ENCODE measurements at regions not wholly inside any gene's neighbourhood (a gene's known extent, or its start where the extent isn't known, plus 50 kb on each side); places are given as distances from the start of the nearest gene placed in this dataset.
"Not testable (repeated sequence)": the region's sequence is repeated elsewhere in the genome, so short reads cannot be mapped to it uniquely, and the experiment has no call there.

- DNase-seq = no peak
Observed at GRCh38 chr4:186481998-186482790, 73.2 kb downstream of the MTNR1A start.

- no peak for DNase-seq
Observed at GRCh38 chr4:186475202-186475601, 80.2 kb downstream of the MTNR1A start.

DNA sequence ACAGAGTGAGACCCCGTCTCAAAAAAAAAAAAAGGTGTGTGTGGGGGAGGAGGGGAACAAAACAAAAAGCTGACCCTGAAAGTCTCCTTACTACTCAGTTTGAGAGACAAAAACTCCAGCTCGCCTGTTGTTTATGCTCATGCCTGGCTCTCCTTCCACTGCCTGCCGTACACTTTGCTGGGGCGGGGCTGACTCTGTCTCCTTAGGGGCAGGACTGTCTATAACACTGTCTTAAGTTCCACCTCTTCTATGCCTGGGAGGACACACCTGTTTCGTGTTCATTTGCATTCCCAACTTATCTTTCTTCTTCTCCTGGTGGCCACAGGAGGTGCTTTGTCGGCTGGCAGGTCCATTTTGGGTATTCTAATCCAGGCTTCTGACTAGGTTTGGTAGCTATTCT, 81.4 kb downstream of the MTNR1A start:
- no peak for DNase-seq

- DNase-seq = peak; percentile 40
Observed at GRCh38 chr4:186472948-186473347, 82.4 kb downstream of the MTNR1A start.

DNA sequence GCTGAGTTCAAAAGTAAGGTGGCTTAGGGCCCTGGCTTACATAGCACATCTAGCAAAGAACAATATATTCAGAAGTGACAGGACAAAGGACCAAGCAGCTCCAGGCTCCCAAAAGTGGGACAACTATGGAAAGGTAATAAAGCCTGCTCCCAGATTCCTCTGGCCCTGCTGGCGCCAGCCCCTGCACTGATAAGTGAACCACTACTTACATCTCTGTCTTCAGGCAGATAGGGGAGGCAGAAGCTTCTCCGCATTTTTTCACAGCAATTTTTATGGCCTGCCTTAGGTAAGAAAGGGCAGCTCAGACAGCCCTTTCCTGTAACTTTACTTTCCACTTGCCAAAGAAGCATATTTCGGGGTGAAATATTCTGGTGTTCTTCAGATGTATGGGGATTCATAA, 83.9 kb downstream of the MTNR1A start:
- no peak for DNase-seq

- no peak for DNase-seq
Observed at GRCh38 chr4:186458050-186458449, 97.3 kb downstream of the MTNR1A start.

GRCh38 chr4:186451982-186452381, 103.4 kb downstream of the MTNR1A start:
- DNase-seq = no peak

DNA sequence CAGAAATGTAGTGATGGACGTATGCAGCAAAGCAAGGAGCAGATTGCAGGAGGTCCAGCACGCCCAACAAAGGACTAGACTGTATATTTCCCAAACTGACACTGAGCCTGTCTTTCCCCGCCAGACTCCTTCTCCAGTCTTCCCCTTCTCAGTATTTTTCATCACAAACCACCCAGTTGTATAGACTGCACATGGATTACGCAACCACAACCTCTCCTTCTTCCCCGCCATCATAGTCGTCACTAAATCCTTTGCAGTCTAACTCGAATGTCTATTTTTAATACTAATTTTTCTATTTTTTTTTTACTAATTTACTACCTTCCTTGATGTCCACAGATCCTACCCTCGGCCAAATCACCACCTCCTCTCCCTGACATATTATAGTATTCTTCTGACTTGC, 105.4 kb downstream of the MTNR1A start:
- DNase-seq = no peak

DNA sequence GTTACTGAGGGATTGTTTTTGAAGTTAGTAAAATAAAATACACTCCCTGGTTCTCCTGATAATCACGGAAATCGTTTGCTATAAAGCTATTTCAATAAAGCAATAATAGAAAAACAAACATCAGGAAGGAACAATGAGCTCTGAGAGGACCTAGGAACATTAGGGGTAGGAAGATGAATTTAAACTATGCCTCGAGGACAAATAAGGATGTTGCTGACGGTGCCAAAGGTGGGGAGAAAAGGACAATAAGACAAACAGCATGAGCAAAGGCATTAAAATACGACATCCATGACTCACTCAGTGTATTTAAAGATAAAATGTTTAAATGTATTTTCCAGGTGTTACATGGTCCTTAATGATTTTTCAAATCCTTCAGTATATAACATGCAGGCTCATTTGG, 110.3 kb downstream of the MTNR1A start:
- DNase-seq = no peak

GRCh38 chr4:186441502-186441901, 113.9 kb downstream of the MTNR1A start:
- no peak for DNase-seq

DNA sequence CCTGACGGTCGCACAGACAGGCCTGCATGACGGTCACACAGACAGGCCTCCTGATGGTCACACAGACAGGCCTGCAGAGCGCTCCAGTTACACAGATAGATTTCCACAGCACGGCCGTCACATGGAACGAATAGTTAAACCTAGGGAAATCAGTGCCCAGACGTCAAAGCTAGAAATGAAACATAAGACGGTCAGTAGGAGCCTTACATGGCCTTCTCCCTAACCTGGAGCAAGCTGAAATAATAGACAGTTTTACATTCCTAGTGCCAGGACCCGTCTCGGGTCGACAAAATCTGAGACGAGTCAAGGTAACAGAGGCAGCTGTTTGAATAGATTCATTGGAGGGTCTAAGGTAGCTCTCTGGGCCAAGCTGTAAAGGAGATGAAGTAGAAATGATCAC, 126.9 kb downstream of the MTNR1A start:
- DNase-seq = no peak

- DNase-seq = no peak
Observed at GRCh38 chr4:186424745-186425144, 130.6 kb downstream of the MTNR1A start.

DNA sequence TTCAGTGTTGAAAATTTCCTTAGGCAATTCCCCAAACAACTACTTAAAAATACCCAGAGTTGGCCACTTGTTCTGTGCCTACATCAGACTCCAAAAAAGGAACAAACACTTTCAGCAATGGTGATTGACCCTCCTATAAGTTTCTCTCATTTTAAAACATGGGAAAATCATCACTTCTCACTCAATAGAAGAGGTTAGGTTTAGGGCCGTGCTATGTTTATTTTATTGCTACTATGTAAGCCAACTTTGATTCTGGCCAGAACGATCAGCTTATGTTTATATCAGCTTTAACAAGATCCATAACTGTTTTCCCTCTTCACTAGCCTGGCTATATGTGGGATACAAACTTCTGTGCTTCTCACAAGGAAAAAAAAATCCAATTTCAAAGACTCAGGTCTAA, 133.1 kb downstream of the MTNR1A start:
- no peak for DNase-seq

DNA sequence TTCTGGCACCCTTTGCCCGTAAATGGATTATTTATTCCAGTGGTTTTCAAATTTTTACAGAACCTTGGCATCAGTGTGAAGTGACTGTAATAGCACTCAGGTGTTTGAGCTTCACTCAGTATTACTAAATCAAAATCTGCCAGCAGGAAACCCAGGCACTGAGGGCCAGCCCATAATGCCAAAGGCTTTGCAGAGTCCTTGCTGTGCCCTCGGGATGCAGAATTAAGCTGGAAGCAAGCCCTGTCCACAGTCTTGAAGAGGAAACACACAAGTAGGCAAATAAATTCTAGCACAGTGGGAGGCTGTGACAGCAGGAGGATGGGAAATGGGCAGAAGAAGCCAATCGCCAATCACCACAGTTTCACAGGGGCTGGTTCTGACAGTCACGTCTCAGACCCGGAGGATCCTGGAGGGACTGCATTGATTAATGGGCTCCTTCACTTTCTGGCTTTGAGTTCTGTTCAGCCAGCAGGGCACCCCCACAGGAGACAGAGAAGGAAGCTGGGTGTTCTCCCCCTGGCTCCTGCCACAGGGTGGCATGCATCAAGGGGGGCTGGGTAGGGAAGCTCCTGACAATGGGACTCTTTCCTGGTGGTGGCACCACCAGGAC, 138.8 kb downstream of the MTNR1A start:
- no peak for DNase-seq

DNA sequence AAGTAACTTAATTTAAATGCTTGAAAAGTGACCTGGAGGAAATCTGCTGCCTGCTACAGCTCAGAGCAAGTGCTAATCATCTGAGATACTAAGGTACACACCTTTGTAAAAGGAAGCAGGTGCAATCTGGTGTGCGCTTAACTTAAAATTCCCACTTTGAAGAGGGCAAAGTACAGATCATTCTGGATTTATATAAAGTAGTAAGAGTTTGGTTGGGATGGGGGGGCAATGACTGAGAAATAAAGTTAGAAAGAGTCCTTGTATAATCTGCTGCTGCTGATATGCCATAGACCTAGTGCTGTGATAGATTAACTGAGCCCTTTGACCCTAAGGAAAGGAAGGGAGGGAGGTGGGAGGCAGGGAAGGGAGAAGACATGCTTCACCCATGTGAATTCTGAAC, 141.0 kb downstream of the MTNR1A start:
- no peak for DNase-seq

DNA sequence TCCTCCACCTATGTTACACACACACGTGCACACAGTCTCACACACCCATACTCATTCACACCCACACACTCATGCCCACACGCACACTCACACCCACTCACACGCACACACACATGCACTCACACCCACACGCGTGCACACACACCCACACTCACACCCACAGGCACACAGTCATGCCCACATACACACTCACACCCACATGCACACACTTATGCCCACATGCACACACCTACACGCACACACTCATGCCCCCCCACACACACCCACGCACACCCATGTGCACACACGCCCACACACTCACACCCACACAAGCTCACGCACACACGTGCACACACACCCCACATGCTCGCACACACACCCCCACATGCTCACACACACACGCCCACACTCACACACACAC, 140.0 kb downstream of the F11 start:
- DNase-seq = no peak

DNA sequence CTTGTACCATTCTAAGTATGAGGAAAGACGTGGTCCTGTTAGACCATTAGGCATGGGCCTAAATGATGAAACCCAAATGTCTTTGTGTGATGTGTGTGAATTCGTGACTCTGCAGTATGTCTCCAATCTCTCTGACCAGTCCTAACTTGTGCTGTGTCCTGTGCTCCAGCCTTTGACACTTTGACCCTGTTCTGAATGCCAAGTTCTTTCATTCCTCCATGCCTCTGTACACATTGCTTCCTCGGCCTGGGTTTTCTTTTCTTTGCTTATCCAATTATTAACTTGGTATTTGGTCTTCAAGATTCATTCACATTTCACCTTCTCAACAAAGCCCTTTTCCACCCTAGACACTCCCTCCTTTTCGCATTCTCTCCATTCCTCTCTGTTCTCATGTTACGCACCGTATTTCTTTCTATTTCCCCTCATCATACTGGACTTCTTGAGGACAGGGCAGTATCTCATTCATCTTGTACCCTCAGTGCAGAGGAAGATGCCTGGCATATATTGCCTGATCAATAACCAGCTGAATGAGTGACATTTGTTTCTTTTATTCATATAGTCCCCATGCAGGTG, 138.7 kb downstream of the F11 start:
- no peak for DNase-seq

- DNase-seq = peak; percentile 4
Observed at GRCh38 chr4:186400676-186401075, 134.7 kb downstream of the F11 start.

DNA sequence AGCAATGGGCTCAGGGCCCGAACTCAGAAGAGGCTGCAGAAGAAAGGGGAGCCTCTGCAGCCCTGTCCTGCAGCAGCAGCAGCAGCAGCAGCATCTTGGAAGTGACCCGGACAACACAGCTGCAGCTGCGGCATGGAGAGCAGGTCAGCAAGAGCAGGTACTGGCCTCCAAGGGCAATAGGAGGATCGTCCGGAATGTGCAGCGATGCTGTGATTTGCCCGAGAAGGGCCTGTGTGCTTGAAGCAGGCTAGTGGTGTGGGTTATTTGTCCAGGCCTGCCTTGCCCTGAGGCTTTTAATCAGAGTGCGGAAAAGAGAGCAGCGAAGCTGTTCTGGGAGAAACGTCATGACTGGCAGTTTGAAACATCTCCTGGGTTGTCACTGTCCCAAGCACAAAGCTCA, 126.0 kb downstream of the F11 start:
- DNase-seq = no peak

DNA sequence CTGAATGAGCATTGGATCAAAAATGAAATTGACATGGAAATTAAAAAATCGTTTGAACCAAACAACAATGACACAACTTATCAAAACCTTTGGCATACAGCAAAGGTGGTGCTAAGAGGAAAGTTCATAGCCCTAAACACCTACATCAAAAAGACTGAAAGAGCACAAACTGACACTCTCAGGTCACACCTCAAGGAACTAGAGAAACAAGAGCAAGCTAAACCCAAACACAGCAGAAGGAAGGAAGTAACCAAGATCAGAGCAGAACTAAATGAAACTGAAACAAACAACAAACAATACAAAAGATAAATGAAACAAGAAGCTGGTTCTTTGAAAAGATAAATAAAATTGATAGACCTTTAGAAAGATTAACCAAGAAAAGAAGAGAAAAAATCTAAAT, 118.3 kb downstream of the F11 start:
- DNase-seq = not testable (repeated sequence)

GRCh38 chr4:186368281-186368680, 102.3 kb downstream of the F11 start:
- DNase-seq = no peak

GRCh38 chr4:186366326-186366725, 100.3 kb downstream of the F11 start:
- no peak for DNase-seq

DNA sequence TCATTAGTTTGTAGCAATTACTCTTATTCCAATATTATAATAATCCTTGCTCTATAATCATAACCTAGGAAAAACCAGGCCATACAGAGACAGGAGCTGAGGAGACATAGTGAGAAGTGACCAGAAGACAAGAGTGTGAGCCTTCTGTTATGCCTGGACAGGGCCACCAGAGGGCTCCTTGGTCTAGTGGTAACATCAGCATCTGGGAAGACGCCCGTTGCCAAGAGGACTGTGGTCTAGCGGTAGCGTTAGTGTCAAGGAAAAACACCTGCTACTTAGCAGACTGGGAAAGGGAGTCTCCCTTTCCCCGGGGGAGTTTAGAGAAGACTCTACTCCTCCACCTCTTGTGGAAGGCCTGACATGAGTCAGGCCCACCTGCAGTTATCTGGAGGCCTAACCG, 97.0 kb downstream of the F11 start:
- DNase-seq = not testable (repeated sequence)

DNA sequence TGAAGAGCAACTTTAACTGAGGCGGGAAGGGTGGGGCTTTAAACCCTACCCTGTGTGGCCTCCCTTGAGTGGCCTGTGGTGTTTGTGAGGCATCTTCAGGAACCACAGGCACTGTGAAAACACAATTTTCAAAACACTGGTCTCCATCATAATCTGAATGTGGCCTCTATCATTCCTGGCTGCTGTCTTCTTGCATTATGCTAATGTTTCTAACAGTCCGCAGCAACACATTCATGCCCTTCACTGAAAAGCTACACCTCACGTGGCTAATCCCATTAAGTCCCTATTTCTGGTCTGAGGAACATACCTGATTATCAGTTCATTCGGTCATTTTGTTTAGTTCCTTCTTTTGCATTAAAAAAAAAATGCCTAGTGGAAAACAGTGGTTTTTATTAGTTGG, 94.6 kb downstream of the F11 start:
- DNase-seq = no peak
